ENCODE measurements at regions not wholly inside any gene's neighbourhood (a gene's known extent, or its start where the extent isn't known, plus 50 kb on each side); places are given as distances from the start of the nearest gene placed in this dataset.
"Not testable (repeated sequence)": the region's sequence is repeated elsewhere in the genome, so short reads cannot be mapped to it uniquely, and the experiment has no call there.

GRCh38 chr9:111276431-111277128 lies 53.4 kb downstream of the OR2K2 start:
- Histone ChIP-seq H3K4me1 (ENCODE audit: control insufficient read depth, insufficient read depth, low read length) (peaks cover 14% of the 10 kb centered on the region), H3K9ac (ENCODE audit: low read depth, low read length) (no peak overlapping the region), H3K9me3 (replicated peaks; ENCODE audit: low read length) (no peaks in the 10 kb centered on the region), H3K4me3 (ENCODE audit: low read length) (no peak overlapping the region), H3K4me2 (ENCODE audit: low read length) (no peak overlapping the region), H3K27me3 (ENCODE audit: control insufficient read depth, insufficient read depth, low read length) (no peaks in the 10 kb centered on the region), H3K36me3 (ENCODE audit: insufficient read depth, low read length) (no peaks in the 10 kb centered on the region)

- Histone ChIP-seq H3K9ac (ENCODE audit: low read depth, low read length) (no peak overlapping the region), H3K9me3 (replicated peaks; ENCODE audit: low read length) (no peaks in the 10 kb centered on the region), H3K27me3 (ENCODE audit: control insufficient read depth, insufficient read depth, low read length) (no peaks in the 10 kb centered on the region), H3K4me2 (ENCODE audit: low read length) (no peak overlapping the region), H3K36me3 (ENCODE audit: insufficient read depth, low read length) (no peaks in the 10 kb centered on the region), H3K4me1 (ENCODE audit: control insufficient read depth, insufficient read depth, low read length) (peaks cover 26% of the 10 kb centered on the region), H3K4me3 (ENCODE audit: low read length) (no peak overlapping the region)
Observed at GRCh38 chr9:111274737-111275136, 55.3 kb downstream of the OR2K2 start.

- no peak overlapping the region for H3K4me2 ChIP-seq (ENCODE audit: low read length)
- H3K9me3 ChIP-seq (replicated peaks; ENCODE audit: low read length): no peaks in the 10 kb centered on the region
- peaks cover 26% of the 10 kb centered on the region for H3K4me1 ChIP-seq (ENCODE audit: control insufficient read depth, insufficient read depth, low read length)
- no peaks in the 10 kb centered on the region for H3K36me3 ChIP-seq (ENCODE audit: insufficient read depth, low read length)
- H3K27me3 ChIP-seq (ENCODE audit: control insufficient read depth, insufficient read depth, low read length): no peaks in the 10 kb centered on the region
- H3K9ac ChIP-seq (ENCODE audit: low read depth, low read length): no peak overlapping the region
- no peak overlapping the region for H3K4me3 ChIP-seq (ENCODE audit: low read length)
Observed at GRCh38 chr9:111272581-111272980, 57.4 kb downstream of the OR2K2 start.

GRCh38 chr9:111271481-111272080 lies 58.4 kb downstream of the OR2K2 start:
- Histone ChIP-seq H3K27me3 (ENCODE audit: control insufficient read depth, insufficient read depth, low read length) (no peaks in the 10 kb centered on the region), H3K9me3 (replicated peaks; ENCODE audit: low read length) (no peaks in the 10 kb centered on the region), H3K9ac (ENCODE audit: low read depth, low read length) (peak overlapping the region; percentile 36), H3K4me2 (ENCODE audit: low read length) (peak overlapping the region; percentile 57), H3K36me3 (ENCODE audit: insufficient read depth, low read length) (no peaks in the 10 kb centered on the region), H3K4me3 (ENCODE audit: low read length) (no peak overlapping the region), H3K4me1 (ENCODE audit: control insufficient read depth, insufficient read depth, low read length) (peaks cover 26% of the 10 kb centered on the region)

- Histone ChIP-seq H3K9me3 (replicated peaks; ENCODE audit: low read length) (no peaks in the 10 kb centered on the region), H3K4me1 (ENCODE audit: control insufficient read depth, insufficient read depth, low read length) (peaks cover 26% of the 10 kb centered on the region), H3K9ac (ENCODE audit: low read depth, low read length) (peak overlapping the region; percentile 36), H3K36me3 (ENCODE audit: insufficient read depth, low read length) (no peaks in the 10 kb centered on the region), H3K27me3 (ENCODE audit: control insufficient read depth, insufficient read depth, low read length) (no peaks in the 10 kb centered on the region), H3K4me3 (ENCODE audit: low read length) (no peak overlapping the region), H3K4me2 (ENCODE audit: low read length) (peak overlapping the region; percentile 57)
Observed at GRCh38 chr9:111271047-111271446, 59.0 kb downstream of the OR2K2 start.

- not testable (repeated sequence) for H3K4me3 ChIP-seq (ENCODE audit: low read length); H3K4me2 ChIP-seq (ENCODE audit: low read length); H3K9ac ChIP-seq (ENCODE audit: low read depth, low read length); H3K9me3 ChIP-seq (replicated peaks; ENCODE audit: low read length); H3K36me3 ChIP-seq (ENCODE audit: insufficient read depth, low read length); H3K27me3 ChIP-seq (ENCODE audit: control insufficient read depth, insufficient read depth, low read length); H3K4me1 ChIP-seq (ENCODE audit: control insufficient read depth, insufficient read depth, low read length)
Observed at GRCh38 chr9:111266024-111266423, 64.0 kb downstream of the OR2K2 start.

GRCh38 chr9:111263116-111263515 lies 66.9 kb downstream of the OR2K2 start:
- Histone ChIP-seq H3K4me1 (ENCODE audit: control insufficient read depth, insufficient read depth, low read length) (no peaks in the 10 kb centered on the region), H3K36me3 (ENCODE audit: insufficient read depth, low read length) (no peaks in the 10 kb centered on the region), H3K9me3 (replicated peaks; ENCODE audit: low read length) (no peaks in the 10 kb centered on the region), H3K27me3 (ENCODE audit: control insufficient read depth, insufficient read depth, low read length) (no peaks in the 10 kb centered on the region), H3K4me2 (ENCODE audit: low read length) (no peak overlapping the region), H3K9ac (ENCODE audit: low read depth, low read length) (no peak overlapping the region), H3K4me3 (ENCODE audit: low read length) (no peak overlapping the region)

- Histone ChIP-seq H3K4me2 (ENCODE audit: low read length) (no peak overlapping the region), H3K9me3 (replicated peaks; ENCODE audit: low read length) (no peaks in the 10 kb centered on the region), H3K36me3 (ENCODE audit: insufficient read depth, low read length) (no peaks in the 10 kb centered on the region), H3K4me3 (ENCODE audit: low read length) (no peak overlapping the region), H3K27me3 (ENCODE audit: control insufficient read depth, insufficient read depth, low read length) (no peaks in the 10 kb centered on the region), H3K9ac (ENCODE audit: low read depth, low read length) (no peak overlapping the region), H3K4me1 (ENCODE audit: control insufficient read depth, insufficient read depth, low read length) (no peaks in the 10 kb centered on the region)
Observed at GRCh38 chr9:111258875-111259271, 71.2 kb downstream of the OR2K2 start.

- no peak overlapping the region for H3K4me3 ChIP-seq (ENCODE audit: low read length)
- no peaks in the 10 kb centered on the region for H3K9me3 ChIP-seq (replicated peaks; ENCODE audit: low read length)
- H3K4me2 ChIP-seq (ENCODE audit: low read length): no peak overlapping the region
Observed at GRCh38 chr9:111258209-111258874, 71.7 kb downstream of the OR2K2 start.

GRCh38 chr9:111253742-111254437 lies 76.1 kb downstream of the OR2K2 start:
- Histone ChIP-seq H3K4me2 (ENCODE audit: low read length) (no peak overlapping the region), H3K9ac (ENCODE audit: low read depth, low read length) (no peak overlapping the region), H3K9me3 (replicated peaks; ENCODE audit: low read length) (no peaks in the 10 kb centered on the region), H3K27me3 (ENCODE audit: control insufficient read depth, insufficient read depth, low read length) (no peaks in the 10 kb centered on the region), H3K36me3 (ENCODE audit: insufficient read depth, low read length) (no peaks in the 10 kb centered on the region), H3K4me3 (ENCODE audit: low read length) (no peak overlapping the region), H3K4me1 (ENCODE audit: control insufficient read depth, insufficient read depth, low read length) (no peaks in the 10 kb centered on the region)

More at GRCh38 chr9:111258209-111258874, 71.7 kb downstream of the OR2K2 start:
- no peaks in the 10 kb centered on the region for H3K27me3 ChIP-seq (ENCODE audit: control insufficient read depth, insufficient read depth, low read length)
- no peaks in the 10 kb centered on the region for H3K36me3 ChIP-seq (ENCODE audit: insufficient read depth, low read length)
- no peak overlapping the region for H3K9ac ChIP-seq (ENCODE audit: low read depth, low read length)
- no peaks in the 10 kb centered on the region for H3K4me1 ChIP-seq (ENCODE audit: control insufficient read depth, insufficient read depth, low read length)
